GM12878 (cell line): ENCODE measurements at regions not wholly inside any gene's neighbourhood (a gene's known extent, or its start where the extent isn't known, plus 50 kb on each side); places are given as distances from the start of the nearest gene placed in this dataset.

Source experiments
- ATAC-seq: fragments of 200-7000 bp; cut with Tn5 transposase; 3 replicates; pipeline ENCODE4 v1.9.1; 2020; ENCODE audit warnings: mild to moderate bottlenecking, moderate library complexity
- BruUV-seq: library from RNA; stranded (reverse); fragments of 400-500 nt; replicated peaks from 2 replicates; lab custom pipeline; 2021; lab: Mats Ljungman, UMichigan
- CTCF ChIA-PET: fragments of 300-600 bp; sonication (Branson Sonifier 250); formaldehyde crosslinking; extraction: SDS; loops from one replicate; lab custom pipeline; 2021; ENCODE audit warnings: inconsistent platforms; lab: Yijun Ruan, JAX
- POLR2A ChIA-PET: fragments of 350-600 bp; formaldehyde crosslinking; extraction: SDS; loops from one replicate; lab custom pipeline; 2021; ENCODE audit warnings: inconsistent platforms; lab: Charles Lee
- RAD21 ChIA-PET: fragments of 300-600 bp; sonication (Branson Sonifier 250); formaldehyde crosslinking; loops from one replicate; lab custom pipeline; 2023; ENCODE audit warnings: antibody characterized with exemption; ENCODE audit not compliant: unreplicated experiment; lab: Charles Lee
- SMC1A ChIA-PET: fragments of 300-600 bp; sonication (Branson Sonifier 250); formaldehyde crosslinking; loops from one replicate; lab custom pipeline; 2023; ENCODE audit not compliant: unreplicated experiment, uncharacterized antibody; lab: Charles Lee
- DNase-seq: peaks from one replicate; pipeline ENCODE4 v3.0.0-alpha.2; 2011; ENCODE audit warnings: low read depth, low spot score
- FAIRE-seq: peaks from 3 replicates; lab custom pipeline; 2011; peaks lifted over from hg19 to GRCh38; lab: Jason Lieb, UNC
- H2AFZ ChIP-seq: 2 replicates; pipeline ENCODE4 v1.6.0; 2011; ENCODE audit warnings: low read depth, low read length, control low read depth; ENCODE audit not compliant: control insufficient read depth
- H3K27ac ChIP-seq: 2 replicates; pipeline ENCODE4 v1.5.1; 2011; ENCODE audit warnings: control low read depth; ENCODE audit not compliant: control insufficient read depth, insufficient read depth
- H3K27me3 ChIP-seq, 2 experiments: replicated peaks in 1 of 2; 2 replicates each; pipeline versions ENCODE4 v1.6.0 to v1.6.1; 2011; ENCODE audit warnings: low read length in 1 of 2; ENCODE audit not compliant: control insufficient read depth in 2 of 2, insufficient read depth in 2 of 2
- H3K36me3 ChIP-seq, 2 experiments: 2 replicates each; pipeline ENCODE4 v1.5.1; 2011; ENCODE audit warnings: low read length in 1 of 2; ENCODE audit not compliant: control insufficient read depth in 2 of 2, insufficient read depth in 2 of 2
- H3K4me1 ChIP-seq: 2 replicates; pipeline ENCODE4 v1.6.1; 2011; ENCODE audit warnings: mild to moderate bottlenecking, low read length, moderate library complexity, mixed read lengths; ENCODE audit not compliant: control insufficient read depth, insufficient read depth
- H3K4me2 ChIP-seq: 2 replicates; pipeline ENCODE4 v1.6.0; 2011; ENCODE audit warnings: control low read depth; ENCODE audit not compliant: control insufficient read depth, insufficient read depth
- H3K4me3 ChIP-seq: fragments of 200-600 bp; sonication (generic); 2 replicates; pipeline ENCODE4 v1.5.1; 2016
- H3K79me2 ChIP-seq: 2 replicates; pipeline ENCODE4 v1.6.0; 2011; ENCODE audit warnings: low read length; ENCODE audit not compliant: control insufficient read depth, insufficient read depth
- H3K9ac ChIP-seq: 2 replicates; pipeline ENCODE4 v1.8.0; 2011; ENCODE audit warnings: low read length, control low read depth, mixed read lengths; ENCODE audit not compliant: control insufficient read depth, insufficient read depth
- H3K9me3 ChIP-seq: replicated peaks from 3 replicates; pipeline ENCODE4 v1.5.1; 2011; ENCODE audit warnings: mild to moderate bottlenecking, low read length; ENCODE audit not compliant: control insufficient read depth, insufficient read depth
- H4K20me1 ChIP-seq: 2 replicates; pipeline ENCODE4 v1.6.0; 2011; ENCODE audit not compliant: control insufficient read depth, insufficient read depth
- EZH2 ChIP-seq: IDR thresholded peaks from 2 replicates; pipeline ENCODE4 v1.6.1; 2012; ENCODE audit warnings: low read depth, mild to moderate bottlenecking, control low read depth, inconsistent platforms, low read length, borderline replicate concordance; ENCODE audit not compliant: control insufficient read depth
- FOXM1 ChIP-seq: IDR thresholded peaks from 2 replicates; pipeline ENCODE4 v1.6.1; 2012; ENCODE audit warnings: low read depth, mild to moderate bottlenecking, inconsistent platforms, low read length, moderate library complexity
- POLR2A ChIP-seq: IDR thresholded peaks from 2 replicates; pipeline ENCODE4 v1.6.1; 2011; ENCODE audit warnings: low read depth, mild to moderate bottlenecking, low read length
- RCOR1 ChIP-seq: conservative IDR thresholded peaks from 2 replicates; pipeline ENCODE4 v1.6.1; 2012; ENCODE audit warnings: low read depth, low read length, improper control_type of control experiment
- STAT3 ChIP-seq: IDR thresholded peaks from 2 replicates; pipeline ENCODE4 v1.6.1; 2011; ENCODE audit warnings: low read depth, low read length, improper control_type of control experiment
- ZZZ3 ChIP-seq: IDR thresholded peaks from 2 replicates; pipeline ENCODE4 v1.6.1; 2011; ENCODE audit warnings: low read depth; ENCODE audit not compliant: control insufficient read depth, insufficient read length
- WGBS: methylation state at CpG from one replicate; pipeline ENCODE4 v1.1.6; 2016; ENCODE audit warnings: low lambda C conversion rate; ENCODE audit not compliant: insufficient replicate concordance, insufficient coverage; ENCODE audit errors: missing lambda C conversion rate; 5-methylcytosine and 5-hydroxymethylcytosine counted together
- in situ Hi-C: fragments of 300-500 bp; cut with MboI; formaldehyde crosslinking; loops from 9 replicates; pipeline ENCODE4 v1.14.3; 2018; ENCODE audit warnings: mixed read lengths
- intact Hi-C: fragments of 100-400 bp; cut with micrococcal nuclease; formaldehyde crosslinking; loops from one replicate; pipeline ENCODE4 v1.14.2; 2022; ENCODE audit not compliant: unreplicated experiment
- TF ChIP-seq, protein P1 (sequence below): fragments of 450-650 bp; IDR thresholded peaks from 2 replicates; pipeline ENCODE4 v1.6.1; 2016; ENCODE audit warnings: mild to moderate bottlenecking, moderate library complexity, borderline replicate concordance

DNA sequence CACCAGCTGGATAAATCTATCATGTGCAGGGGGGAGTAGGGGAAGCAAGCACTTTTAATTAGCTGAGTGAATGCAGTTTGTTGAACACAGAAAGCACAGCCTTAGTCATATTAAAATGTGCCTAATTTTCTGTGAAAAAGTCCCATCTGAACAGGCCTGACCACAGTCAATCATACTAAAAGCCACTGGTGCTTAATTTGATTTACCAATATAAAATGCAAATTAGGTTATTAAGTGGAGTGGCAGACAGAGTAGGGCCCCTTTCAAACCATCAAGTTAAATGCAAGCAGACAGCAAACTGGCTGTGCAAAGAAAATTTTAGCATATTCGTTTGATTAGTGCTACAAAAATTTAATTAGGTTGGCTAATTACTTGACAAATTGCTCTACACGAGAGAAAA, 176.1 kb downstream of the ISL1 start:
- WGBS, result 4% methylated on average over 2 of the region's 2 CpGs

More for the DNA sequence above, 176.1 kb downstream of the ISL1 start:
- no peak for ATAC-seq
- SMC1A ChIA-PET, result no interaction called here
- no peak for DNase-seq
- no peak overlapping the region for H3K4me3 ChIP-seq
- no peak overlapping the region for H3K9ac ChIP-seq
- no peaks in the 10 kb centered on the region for H4K20me1 ChIP-seq
- CTCF ChIA-PET, result no interaction called here
- no peaks in the 10 kb centered on the region for H3K4me1 ChIP-seq
- H3K4me2 ChIP-seq, result no peak overlapping the region
- no peak overlapping the region for H2AFZ ChIP-seq
- FAIRE-seq, result no peak
- H3K9me3 ChIP-seq, result no peaks in the 10 kb centered on the region
- POLR2A ChIA-PET, result no interaction called here
- intact Hi-C loops, result no loop called here
- H3K27me3 ChIP-seq, result no peaks in the 10 kb centered on the region
- TF ChIP-seq, protein P1, sequence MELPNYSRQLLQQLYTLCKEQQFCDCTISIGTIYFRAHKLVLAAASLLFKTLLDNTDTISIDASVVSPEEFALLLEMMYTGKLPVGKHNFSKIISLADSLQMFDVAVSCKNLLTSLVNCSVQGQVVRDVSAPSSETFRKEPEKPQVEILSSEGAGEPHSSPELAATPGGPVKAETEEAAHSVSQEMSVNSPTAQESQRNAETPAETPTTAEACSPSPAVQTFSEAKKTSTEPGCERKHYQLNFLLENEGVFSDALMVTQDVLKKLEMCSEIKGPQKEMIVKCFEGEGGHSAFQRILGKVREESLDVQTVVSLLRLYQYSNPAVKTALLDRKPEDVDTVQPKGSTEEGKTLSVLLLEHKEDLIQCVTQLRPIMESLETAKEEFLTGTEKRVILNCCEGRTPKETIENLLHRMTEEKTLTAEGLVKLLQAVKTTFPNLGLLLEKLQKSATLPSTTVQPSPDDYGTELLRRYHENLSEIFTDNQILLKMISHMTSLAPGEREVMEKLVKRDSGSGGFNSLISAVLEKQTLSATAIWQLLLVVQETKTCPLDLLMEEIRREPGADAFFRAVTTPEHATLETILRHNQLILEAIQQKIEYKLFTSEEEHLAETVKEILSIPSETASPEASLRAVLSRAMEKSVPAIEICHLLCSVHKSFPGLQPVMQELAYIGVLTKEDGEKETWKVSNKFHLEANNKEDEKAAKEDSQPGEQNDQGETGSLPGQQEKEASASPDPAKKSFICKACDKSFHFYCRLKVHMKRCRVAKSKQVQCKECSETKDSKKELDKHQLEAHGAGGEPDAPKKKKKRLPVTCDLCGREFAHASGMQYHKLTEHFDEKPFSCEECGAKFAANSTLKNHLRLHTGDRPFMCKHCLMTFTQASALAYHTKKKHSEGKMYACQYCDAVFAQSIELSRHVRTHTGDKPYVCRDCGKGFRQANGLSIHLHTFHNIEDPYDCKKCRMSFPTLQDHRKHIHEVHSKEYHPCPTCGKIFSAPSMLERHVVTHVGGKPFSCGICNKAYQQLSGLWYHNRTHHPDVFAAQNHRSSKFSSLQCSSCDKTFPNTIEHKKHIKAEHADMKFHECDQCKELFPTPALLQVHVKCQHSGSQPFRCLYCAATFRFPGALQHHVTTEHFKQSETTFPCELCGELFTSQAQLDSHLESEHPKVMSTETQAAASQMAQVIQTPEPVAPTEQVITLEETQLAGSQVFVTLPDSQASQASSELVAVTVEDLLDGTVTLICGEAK, result no peak
- TF ChIP-seq FOXM1 (no peak), ZZZ3 (no peak), STAT3 (no peak), POLR2A (no peak), EZH2 (no peak), RCOR1 (no peak)
- TF ChIP-seq, all 136 proteins: peak for 0
- no peak overlapping the region for H3K27ac ChIP-seq
- H3K79me2 ChIP-seq, result no peaks in the 10 kb centered on the region
- no TSS peak for BruUV-seq
- no peaks in the 10 kb centered on the region for H3K36me3 ChIP-seq
- in situ Hi-C loops, result no loop called here
- RAD21 ChIA-PET, result no interaction called here
